ENCODE measurements at regions not wholly inside any gene's neighbourhood (a gene's known extent, or its start where the extent isn't known, plus 50 kb on each side); places are given as distances from the start of the nearest gene placed in this dataset.
"Not testable (repeated sequence)": the region's sequence is repeated elsewhere in the genome, so short reads cannot be mapped to it uniquely, and the experiment has no call there.

GRCh38 chr22:25340536-25340935, 121.1 kb downstream of the CRYBB2 start:
- not testable (repeated sequence) for H3K4me3 ChIP-seq (ENCODE audit: low read length); H3K9me3 ChIP-seq (ENCODE audit: control insufficient read depth, insufficient read depth, low read length); H3K27ac ChIP-seq (ENCODE audit: low read depth, low read length); H3K79me2 ChIP-seq (ENCODE audit: control insufficient read depth, low read length); H3K4me2 ChIP-seq (ENCODE audit: low read length); H3K36me3 ChIP-seq (ENCODE audit: control insufficient read depth, low read length); H4K20me1 ChIP-seq (ENCODE audit: control insufficient read depth, insufficient read depth, low read depth, low read length); H3K4me1 ChIP-seq (ENCODE audit: control insufficient read depth, low read length); H3F3A ChIP-seq (ENCODE audit: control insufficient read depth, insufficient read depth); H3K9me2 ChIP-seq (replicated peaks; ENCODE audit: control insufficient read depth, low read length); H3K27me3 ChIP-seq (ENCODE audit: control insufficient read depth, low read length)

DNA sequence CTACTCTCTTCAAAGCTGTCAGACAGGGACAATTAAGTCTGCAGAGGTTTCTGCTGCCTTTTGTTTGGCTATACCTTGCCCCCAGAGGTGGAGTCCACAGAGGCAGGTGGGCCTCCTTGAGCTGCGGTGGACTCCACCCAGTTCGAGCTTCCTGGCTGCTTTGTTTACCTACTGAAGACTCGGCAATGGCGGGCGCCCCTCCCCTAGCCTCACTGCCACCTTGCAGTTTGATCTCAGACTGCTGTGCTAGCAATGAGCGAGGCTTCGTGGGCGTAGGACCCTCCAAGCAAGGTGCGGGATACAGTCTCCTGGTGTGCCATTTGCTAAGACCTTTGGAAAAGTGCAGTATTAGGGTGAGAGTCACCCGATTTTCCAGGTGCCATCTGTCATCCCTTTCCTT, 124.9 kb downstream of the CRYBB2 start:
- H3K4me1 ChIP-seq (ENCODE audit: control insufficient read depth, low read length); H4K20me1 ChIP-seq (ENCODE audit: control insufficient read depth, insufficient read depth, low read depth, low read length); H3F3A ChIP-seq (ENCODE audit: control insufficient read depth, insufficient read depth); H3K4me2 ChIP-seq (ENCODE audit: low read length); H3K79me2 ChIP-seq (ENCODE audit: control insufficient read depth, low read length); H3K27me3 ChIP-seq (ENCODE audit: control insufficient read depth, low read length); H3K9me2 ChIP-seq (replicated peaks; ENCODE audit: control insufficient read depth, low read length); H3K4me3 ChIP-seq (ENCODE audit: low read length); H3K9me3 ChIP-seq (ENCODE audit: control insufficient read depth, insufficient read depth, low read length); H3K36me3 ChIP-seq (ENCODE audit: control insufficient read depth, low read length); H3K27ac ChIP-seq (ENCODE audit: low read depth, low read length): not testable (repeated sequence)

- H3K79me2 ChIP-seq (ENCODE audit: control insufficient read depth, low read length): no peaks in the 10 kb centered on the region
- H3K4me3 ChIP-seq (ENCODE audit: low read length): no peak overlapping the region
- no peak overlapping the region for H3K4me2 ChIP-seq (ENCODE audit: low read length)
- H3F3A ChIP-seq (ENCODE audit: control insufficient read depth, insufficient read depth): no peaks in the 10 kb centered on the region
- no peaks in the 10 kb centered on the region for H3K27me3 ChIP-seq (ENCODE audit: control insufficient read depth, low read length)
- H3K9me2 ChIP-seq (replicated peaks; ENCODE audit: control insufficient read depth, low read length): no peaks in the 10 kb centered on the region
- no peak overlapping the region for H3K27ac ChIP-seq (ENCODE audit: low read depth, low read length)
- H3K9me3 ChIP-seq (ENCODE audit: control insufficient read depth, insufficient read depth, low read length): no peaks in the 10 kb centered on the region
- H3K4me1 ChIP-seq (ENCODE audit: control insufficient read depth, low read length): no peaks in the 10 kb centered on the region
- no peak for TF ChIP-seq EZH2phosphoT487 (IDR thresholded peaks at IDR 0.05; ENCODE audit: borderline replicate concordance, low read length)
- no peak for TF ChIP-seq CTCF (IDR thresholded peaks at IDR 0.05; ENCODE audit: low read depth, low read length, poor library complexity, severe bottlenecking)
- H3K36me3 ChIP-seq (ENCODE audit: control insufficient read depth, low read length): peaks cover 19% of the 10 kb centered on the region
- H4K20me1 ChIP-seq (ENCODE audit: control insufficient read depth, insufficient read depth, low read depth, low read length): no peaks in the 10 kb centered on the region
These were observed 127.7 kb downstream of the CRYBB2 start for GRCh38 chr22:25346859-25347751.

- Histone ChIP-seq H3K27me3 (ENCODE audit: control insufficient read depth, low read length) (no peaks in the 10 kb centered on the region), H3K9me2 (replicated peaks; ENCODE audit: control insufficient read depth, low read length) (no peaks in the 10 kb centered on the region), H3K4me2 (ENCODE audit: low read length) (no peak overlapping the region), H3K9me3 (ENCODE audit: control insufficient read depth, insufficient read depth, low read length) (no peaks in the 10 kb centered on the region), H3K27ac (ENCODE audit: low read depth, low read length) (no peak overlapping the region), H3K79me2 (ENCODE audit: control insufficient read depth, low read length) (no peaks in the 10 kb centered on the region), H3K36me3 (ENCODE audit: control insufficient read depth, low read length) (peaks cover 24% of the 10 kb centered on the region), H4K20me1 (ENCODE audit: control insufficient read depth, insufficient read depth, low read depth, low read length) (no peaks in the 10 kb centered on the region), H3K4me3 (ENCODE audit: low read length) (no peak overlapping the region), H3F3A (ENCODE audit: control insufficient read depth, insufficient read depth) (no peaks in the 10 kb centered on the region), H3K4me1 (ENCODE audit: control insufficient read depth, low read length) (no peaks in the 10 kb centered on the region)
- no peak for TF ChIP-seq EZH2phosphoT487 (IDR thresholded peaks at IDR 0.05; ENCODE audit: borderline replicate concordance, low read length)
- TF ChIP-seq CTCF (IDR thresholded peaks at IDR 0.05; ENCODE audit: low read depth, low read length, poor library complexity, severe bottlenecking): no peak
These were observed 128.3 kb downstream of the CRYBB2 start for GRCh38 chr22:25347752-25348102.
